ENCODE measurements at regions not wholly inside any gene's neighbourhood (a gene's known extent, or its start where the extent isn't known, plus 50 kb on each side); places are given as distances from the start of the nearest gene placed in this dataset.

- Histone ChIP-seq H3K9me3 (ENCODE audit: low read length) (no peaks in the 10 kb centered on the region), H3K9ac (ENCODE audit: insufficient read depth, low read depth, low read length) (no peak overlapping the region), H4K20me1 (ENCODE audit: insufficient read depth, low read length) (no peaks in the 10 kb centered on the region), H3K36me3 (replicated peaks in 1 of 2; ENCODE audit: control insufficient read depth in 1 of 2, insufficient read depth in 2 of 2, low read length in 2 of 2) (no peaks in the 10 kb centered on the region), H3K4me1 (ENCODE audit: insufficient read depth, low read length) (peaks cover 11% of the 10 kb centered on the region), H3K27ac (ENCODE audit: extremely low read length, insufficient read depth, low read length) (no peak overlapping the region), H3K79me2 (ENCODE audit: insufficient read depth, low read length) (no peaks in the 10 kb centered on the region), H3K4me3 (replicated peaks in 1 of 3; ENCODE audit: insufficient read depth in 1 of 3, low read depth in 2 of 3, low read length in 3 of 3) (no peak overlapping the region), H3K4me2 (ENCODE audit: low read depth, low read length) (no peak overlapping the region), H3K27me3 (ENCODE audit: control insufficient read depth in 1 of 2, insufficient read depth in 2 of 2, low read length in 2 of 2) (no peaks in the 10 kb centered on the region), H2AFZ (ENCODE audit: low read length) (no peak overlapping the region)
- intact Hi-C loops (cut with micrococcal nuclease; ENCODE audit: unreplicated experiment) (loop anchor here (5.0 kb wide), 1 partner anchor 422 kb away; no protein-coding TSS in a partner anchor), in situ Hi-C loops (cut with HindIII; ENCODE audit: extremely low pct_ligation_motif_present, low pct_unique_long_range_greater_than_20kb) (no loop called here)
- BruUV-seq (replicated peaks) = no TSS peak
- ATAC-seq (no peak; the same call in 2 of the 3 replicates), DNase-seq (ENCODE audit: low spot score) (no peak), FAIRE-seq (no peak)
- ChIA-PET POLR2A (interaction anchor here (0.6 kb wide), 1 partner anchor 29 kb away, joined by 3 read pairs; no protein-coding TSS in a partner anchor), CTCF (ENCODE audit: low intra/inter-chr PET ratio, low total read pairs) (no interaction called here)
- 57% methylated on average over 2 of the region's 2 CpGs for WGBS (ENCODE audit: low lambda C conversion rate)
- TF ChIP-seq ATRX (CRISPR knock-in tag; IDR thresholded peaks at IDR 0.05; ENCODE audit: borderline replicate concordance) (no peak), ZNF510 (CRISPR knock-in tag; IDR thresholded peaks at IDR 0.05; ENCODE audit: low read depth) (no peak), POLR2A (IDR thresholded peaks at IDR 0.05; ENCODE audit: insufficient read depth in 1 of 2, low read depth in 2 of 2, low read length in 2 of 2) (no peak), CERS6 (CRISPR knock-in tag; IDR thresholded peaks at IDR 0.05) (no peak), ZNF672 (CRISPR knock-in tag; IDR thresholded peaks at IDR 0.05) (no peak), ARID2 (CRISPR knock-in tag; IDR thresholded peaks at IDR 0.05; ENCODE audit: borderline replicate concordance) (no peak), SPEN (CRISPR knock-in tag; IDR thresholded peaks at IDR 0.05; ENCODE audit: low read depth) (no peak), ZNF552 (CRISPR knock-in tag; IDR thresholded peaks at IDR 0.05; ENCODE audit: borderline replicate concordance) (no peak), GATAD2A (CRISPR knock-in tag; IDR thresholded peaks at IDR 0.05) (no peak), ZNF20 (CRISPR knock-in tag; IDR thresholded peaks at IDR 0.05) (no peak), ZMYM4 (CRISPR knock-in tag; IDR thresholded peaks at IDR 0.05) (no peak), RCOR2 (CRISPR knock-in tag; IDR thresholded peaks at IDR 0.05) (no peak), ZFAT (CRISPR knock-in tag; conservative IDR thresholded peaks at IDR 0.05) (no peak), ZNF546 (CRISPR knock-in tag; conservative IDR thresholded peaks at IDR 0.05) (no peak), RNF2 (conservative IDR thresholded peaks at IDR 0.05; ENCODE audit: low read depth) (no peak), TFAP4 (IDR thresholded peaks at IDR 0.05; ENCODE audit: borderline replicate concordance, low read depth) (no peak), ZNF691 (CRISPR knock-in tag; IDR thresholded peaks at IDR 0.05; ENCODE audit: borderline replicate concordance, low read depth) (no peak), ZNF567 (CRISPR knock-in tag; IDR thresholded peaks at IDR 0.05; ENCODE audit: borderline replicate concordance) (no peak)
These were observed 490.6 kb downstream of the IRS1 start for GRCh38 chr2:226308986-226309385.
